ENCODE measurements at regions not wholly inside any gene's neighbourhood (a gene's known extent, or its start where the extent isn't known, plus 50 kb on each side); places are given as distances from the start of the nearest gene placed in this dataset.
"Not testable (repeated sequence)": the region's sequence is repeated elsewhere in the genome, so short reads cannot be mapped to it uniquely, and the experiment has no call there.

GRCh38 chr4:77305766-77306165 is 148.8 kb downstream of the CCNG2 start:
- DNase-seq (ENCODE audit: low spot score) (no peak), FAIRE-seq (no peak)

GRCh38 chr4:77306496-77306895 is 149.5 kb downstream of the CCNG2 start:
- FAIRE-seq, result no peak
- DNase-seq (ENCODE audit: low spot score), result no peak

GRCh38 chr4:77308843-77309242 is 151.8 kb downstream of the CCNG2 start:
- FAIRE-seq, result no peak

GRCh38 chr4:77309496-77309895 is 152.5 kb downstream of the CCNG2 start:
- no peak for DNase-seq (ENCODE audit: low spot score)
- FAIRE-seq, result no peak

More at GRCh38 chr4:77308843-77309242, 151.8 kb downstream of the CCNG2 start:
- peak; percentile 30 for DNase-seq (ENCODE audit: low spot score)

DNA sequence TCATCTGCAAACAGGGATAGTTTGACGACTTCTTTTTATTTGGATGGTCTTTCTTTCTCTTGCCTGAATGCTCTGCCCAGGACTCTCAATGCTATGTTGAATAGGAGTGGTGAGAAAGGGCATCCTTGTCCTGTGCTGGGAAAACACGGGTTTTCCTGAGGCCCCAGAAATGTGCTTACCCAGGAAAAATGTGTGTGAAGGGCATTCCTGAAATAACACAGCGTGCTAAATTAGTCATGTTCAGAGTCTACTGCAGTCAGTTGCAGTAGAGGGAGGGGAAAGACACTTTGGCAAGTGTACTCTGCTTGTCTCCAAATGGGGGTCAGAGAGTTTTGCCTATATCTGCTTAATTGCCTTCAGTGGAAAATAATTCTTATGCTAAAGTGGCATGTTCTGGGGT is 153.9 kb downstream of the CCNG2 start:
- no peak for FAIRE-seq
- no peak for DNase-seq (ENCODE audit: low spot score)

DNA sequence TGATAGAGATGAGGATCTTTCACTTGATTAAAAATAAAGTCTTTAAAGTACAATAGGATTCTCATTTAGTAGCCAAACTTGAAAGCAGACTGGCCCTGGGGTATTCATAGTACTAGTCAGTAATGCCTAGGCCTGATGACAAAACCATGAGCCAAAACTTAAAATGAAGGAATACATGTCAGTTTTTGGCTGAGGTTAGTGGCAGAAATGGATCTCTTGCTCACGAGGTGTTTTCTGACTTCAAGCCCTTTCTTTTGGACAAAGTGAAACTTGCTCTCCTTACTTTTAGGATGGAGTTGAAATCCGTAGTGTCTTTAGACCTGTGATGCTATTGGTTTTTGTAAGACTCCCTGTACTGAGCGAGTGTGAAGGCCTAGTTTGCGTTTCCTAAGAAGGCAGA is 157.7 kb downstream of the CCNG2 start:
- DNase-seq (ENCODE audit: low spot score) (no peak), FAIRE-seq (no peak)

DNA sequence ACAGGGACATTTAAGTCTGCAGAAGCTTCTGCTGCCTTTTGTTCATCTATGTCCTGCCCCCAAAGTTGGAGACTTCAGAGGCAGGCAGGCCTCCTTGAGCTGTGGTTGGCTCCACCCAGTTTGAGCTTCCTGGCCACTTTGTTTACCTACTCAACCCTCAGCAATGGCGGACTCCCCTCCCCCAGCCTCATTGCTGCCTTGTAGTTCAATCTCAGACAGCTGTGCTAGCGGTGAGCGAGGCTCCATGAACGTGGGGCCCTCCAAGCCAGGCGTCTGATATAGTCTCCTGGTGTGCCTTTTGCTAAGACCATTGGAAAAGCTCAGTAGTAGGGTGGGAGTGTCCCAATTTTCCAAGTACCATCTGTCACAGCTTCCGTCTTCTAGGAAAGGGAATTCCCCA is 170.1 kb downstream of the CCNG2 start:
- DNase-seq (ENCODE audit: low spot score) (no peak), FAIRE-seq (no peak)

- no peak for DNase-seq (ENCODE audit: low spot score)
- no peak for FAIRE-seq
Observed at GRCh38 chr4:77332696-77333270, 175.8 kb downstream of the CCNG2 start.

DNA sequence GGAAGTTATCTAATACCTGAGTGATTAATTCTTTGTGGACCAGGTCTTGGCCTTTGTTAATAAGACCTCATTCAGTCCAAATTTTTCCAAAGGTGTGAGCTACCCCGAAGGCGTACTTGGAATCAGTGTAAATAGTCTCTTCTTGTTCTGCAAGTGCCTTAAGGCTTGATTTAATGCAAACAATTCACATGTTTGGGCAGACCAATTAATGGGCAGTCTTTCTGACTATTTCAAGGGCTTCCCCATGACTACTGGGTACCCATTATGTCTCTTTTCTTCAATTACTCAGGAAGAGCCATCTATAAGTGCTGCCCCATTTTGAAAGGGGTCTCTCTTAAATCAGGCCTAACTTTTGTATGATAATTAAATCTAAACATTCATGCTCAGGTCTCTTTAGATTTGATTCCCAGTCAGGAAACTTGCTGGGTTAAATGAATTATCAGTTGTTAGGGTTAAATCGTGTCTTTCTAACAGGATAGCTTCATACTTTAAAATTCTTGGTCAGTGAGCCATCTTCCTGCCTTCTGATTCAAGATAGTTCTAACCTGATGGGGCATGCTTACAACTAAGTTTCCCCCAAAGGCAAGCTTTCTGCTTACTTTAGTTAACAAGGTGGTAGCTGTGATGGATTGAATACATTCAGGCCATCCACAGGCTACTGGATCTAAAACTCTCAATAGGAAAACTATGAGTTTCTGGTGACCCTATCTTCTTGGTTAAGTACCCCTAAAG is 179.6 kb downstream of the CCNG2 start:
- no peak for FAIRE-seq

DNA sequence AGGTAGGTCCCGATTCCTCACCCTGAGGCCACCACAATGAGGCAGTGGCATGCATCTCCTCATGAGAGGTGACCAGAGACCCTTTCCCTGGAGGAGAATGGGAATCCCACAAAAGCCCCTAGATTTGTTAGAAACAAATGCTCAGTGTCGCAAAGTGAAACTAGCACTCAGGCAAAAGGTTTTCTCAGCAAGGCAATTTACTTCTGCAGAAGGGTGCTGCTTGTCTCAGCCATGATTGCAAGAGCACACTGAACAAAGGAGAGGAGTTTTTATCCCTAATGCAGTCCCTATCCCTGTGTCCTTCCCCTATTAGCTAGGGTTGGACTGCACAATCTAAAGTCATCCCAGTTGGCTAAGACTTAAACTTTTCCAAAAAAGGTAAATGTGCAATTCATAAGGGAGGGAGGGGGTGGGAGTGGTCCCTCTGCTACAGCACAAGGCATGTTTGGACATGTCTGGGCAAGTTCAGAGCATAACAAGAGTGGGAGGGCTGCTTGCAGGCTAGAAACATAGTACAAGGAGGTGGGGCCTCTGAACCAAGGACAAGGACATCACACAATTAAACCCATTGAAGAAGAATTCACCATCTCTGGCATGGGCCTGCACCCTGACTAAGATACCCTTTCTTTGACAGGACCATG is 185.3 kb downstream of the CCNG2 start:
- FAIRE-seq (no peak), DNase-seq (ENCODE audit: low spot score) (no peak)

More for the DNA sequence above, 179.6 kb downstream of the CCNG2 start:
- no peak for DNase-seq (ENCODE audit: low spot score)

DNA sequence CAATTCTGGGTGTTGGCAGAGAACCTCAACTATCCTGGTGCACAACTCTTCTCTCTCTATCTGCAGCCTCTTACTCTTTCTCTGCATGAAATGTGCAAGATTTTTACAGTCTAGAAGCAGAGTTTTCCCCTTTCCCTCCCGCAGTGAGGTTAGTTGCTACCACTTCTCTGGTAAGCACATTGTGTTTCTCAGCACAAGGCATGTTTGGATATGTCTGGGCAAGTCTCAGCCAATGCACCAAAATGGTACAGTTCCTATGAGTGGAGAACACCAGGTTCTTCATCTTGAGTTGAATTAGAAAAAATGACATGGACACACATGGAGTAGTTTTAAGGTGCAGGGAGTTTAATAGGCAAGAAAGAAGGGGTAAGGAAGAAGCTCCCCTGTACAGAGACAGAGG is 187.0 kb downstream of the CCNG2 start:
- DNase-seq (ENCODE audit: low spot score) (no peak), FAIRE-seq (no peak)

GRCh38 chr4:77344784-77345183 is 187.8 kb downstream of the CCNG2 start:
- FAIRE-seq, result no peak

DNA sequence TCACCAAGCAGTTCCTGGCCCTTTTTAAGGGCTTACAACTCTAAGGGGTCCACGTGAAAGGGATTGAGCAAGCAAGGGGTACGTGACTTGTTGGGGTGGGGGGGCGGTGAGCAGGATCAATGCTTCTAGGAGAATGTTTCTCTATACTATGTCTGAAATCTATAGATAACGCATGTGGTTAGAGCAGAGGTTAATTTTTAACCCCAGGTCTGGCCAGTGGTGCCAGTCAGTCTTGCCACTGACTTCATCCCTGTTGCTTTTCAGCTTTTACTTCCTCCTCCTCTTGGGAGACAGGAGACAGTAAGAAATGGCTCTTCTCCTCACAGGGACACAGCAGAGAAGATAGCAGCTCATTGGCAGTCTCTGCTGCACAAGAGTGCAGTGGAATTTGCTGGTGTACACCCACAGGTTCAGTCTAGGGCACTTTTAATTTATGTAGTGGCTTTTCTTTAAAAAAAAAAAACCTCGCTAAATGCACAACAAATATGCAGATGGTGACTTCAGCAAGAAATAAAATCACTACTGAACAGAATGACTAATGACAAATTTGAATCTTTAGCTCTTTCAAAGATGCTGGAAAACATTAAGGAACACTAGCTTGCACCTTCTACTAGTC is 190.5 kb downstream of the CCNG2 start:
- FAIRE-seq (peak; percentile 80), DNase-seq (ENCODE audit: low spot score) (peak; percentile 83)

More at GRCh38 chr4:77344784-77345183, 187.8 kb downstream of the CCNG2 start:
- DNase-seq (ENCODE audit: low spot score), result no peak

GRCh38 chr4:77348815-77349214 is 191.8 kb downstream of the CCNG2 start:
- FAIRE-seq, result no peak
- no peak for DNase-seq (ENCODE audit: low spot score)

GRCh38 chr4:77349364-77349763 is 192.4 kb downstream of the CCNG2 start:
- FAIRE-seq (no peak), DNase-seq (ENCODE audit: low spot score) (no peak)

- FAIRE-seq, result peak; percentile 2
- DNase-seq (ENCODE audit: low spot score), result peak; percentile 60
Observed at GRCh38 chr4:77349796-77350195, 192.8 kb downstream of the CCNG2 start.

- no peak for FAIRE-seq
- DNase-seq (ENCODE audit: low spot score), result no peak
Observed at GRCh38 chr4:77352192-77352591, 195.2 kb downstream of the CCNG2 start.

- DNase-seq (ENCODE audit: low spot score); FAIRE-seq: not testable (repeated sequence)
Observed at GRCh38 chr4:77353724-77354315, 196.8 kb downstream of the CCNG2 start.

- DNase-seq (ENCODE audit: low spot score) (no peak), FAIRE-seq (no peak)
Observed at GRCh38 chr4:77354550-77354949, 197.5 kb downstream of the CCNG2 start.

DNA sequence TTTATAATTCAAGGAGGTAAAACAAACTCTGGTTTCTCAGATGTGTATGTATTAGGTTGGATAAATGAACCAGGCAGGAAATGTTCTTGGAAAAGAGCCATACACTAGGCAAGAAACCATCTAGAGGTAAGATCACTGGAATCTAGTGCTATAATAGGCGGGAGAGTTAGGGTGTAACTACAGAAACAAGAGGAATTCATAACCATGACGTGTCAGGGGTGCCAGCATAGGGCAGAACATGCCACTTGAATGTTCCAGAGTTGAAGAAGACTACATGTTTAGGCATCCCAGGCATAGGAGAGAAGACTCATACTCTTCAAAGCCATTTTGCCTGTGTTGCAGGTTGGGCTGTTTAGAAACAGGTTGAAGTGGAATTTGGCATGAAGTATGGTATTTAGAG is 198.7 kb downstream of the CCNG2 start:
- FAIRE-seq (no peak), DNase-seq (ENCODE audit: low spot score) (no peak)

GRCh38 chr4:77358315-77358928 is 201.4 kb downstream of the CCNG2 start:
- no peak for FAIRE-seq

More at GRCh38 chr4:77358315-77358928, 201.4 kb downstream of the CCNG2 start:
- peak; percentile 4 for DNase-seq (ENCODE audit: low spot score)

Measured in RCC 7860 (cell line).